K562 (cell line): ENCODE measurements at regions not wholly inside any gene's neighbourhood (a gene's known extent, or its start where the extent isn't known, plus 50 kb on each side); places are given as distances from the start of the nearest gene placed in this dataset.

Experiments
- ERF ChIP-seq: fragments of 450-650 bp; formaldehyde crosslinking; IDR thresholded peaks from 2 replicates; pipeline ENCODE4 v1.4.0; 2020; ENCODE audit warnings: mild to moderate bottlenecking, mixed read lengths
- HDAC3 ChIP-seq: fragments of 450-650 bp; IDR thresholded peaks from 2 replicates; pipeline ENCODE4 v1.6.1; 2018; ENCODE audit warnings: borderline replicate concordance, mild to moderate bottlenecking, moderate library complexity; ENCODE audit not compliant: partially characterized antibody
- ZKSCAN1 ChIP-seq: fragments of 150-350 bp; IDR thresholded peaks from 2 replicates; pipeline ENCODE4 v1.6.1; 2016; ENCODE audit warnings: low read depth, low read length
- TF ChIP-seq, protein P1 (sequence below): fragments of 150-350 bp; IDR thresholded peaks from 2 replicates; pipeline ENCODE4 v1.6.1; 2014; ENCODE audit warnings: low read depth, mild to moderate bottlenecking, low read length, borderline replicate concordance

GRCh38 chrX:13094374-13094773 is 50.0 kb upstream of the FAM9C start (continued):
- TF ChIP-seq, protein P1, sequence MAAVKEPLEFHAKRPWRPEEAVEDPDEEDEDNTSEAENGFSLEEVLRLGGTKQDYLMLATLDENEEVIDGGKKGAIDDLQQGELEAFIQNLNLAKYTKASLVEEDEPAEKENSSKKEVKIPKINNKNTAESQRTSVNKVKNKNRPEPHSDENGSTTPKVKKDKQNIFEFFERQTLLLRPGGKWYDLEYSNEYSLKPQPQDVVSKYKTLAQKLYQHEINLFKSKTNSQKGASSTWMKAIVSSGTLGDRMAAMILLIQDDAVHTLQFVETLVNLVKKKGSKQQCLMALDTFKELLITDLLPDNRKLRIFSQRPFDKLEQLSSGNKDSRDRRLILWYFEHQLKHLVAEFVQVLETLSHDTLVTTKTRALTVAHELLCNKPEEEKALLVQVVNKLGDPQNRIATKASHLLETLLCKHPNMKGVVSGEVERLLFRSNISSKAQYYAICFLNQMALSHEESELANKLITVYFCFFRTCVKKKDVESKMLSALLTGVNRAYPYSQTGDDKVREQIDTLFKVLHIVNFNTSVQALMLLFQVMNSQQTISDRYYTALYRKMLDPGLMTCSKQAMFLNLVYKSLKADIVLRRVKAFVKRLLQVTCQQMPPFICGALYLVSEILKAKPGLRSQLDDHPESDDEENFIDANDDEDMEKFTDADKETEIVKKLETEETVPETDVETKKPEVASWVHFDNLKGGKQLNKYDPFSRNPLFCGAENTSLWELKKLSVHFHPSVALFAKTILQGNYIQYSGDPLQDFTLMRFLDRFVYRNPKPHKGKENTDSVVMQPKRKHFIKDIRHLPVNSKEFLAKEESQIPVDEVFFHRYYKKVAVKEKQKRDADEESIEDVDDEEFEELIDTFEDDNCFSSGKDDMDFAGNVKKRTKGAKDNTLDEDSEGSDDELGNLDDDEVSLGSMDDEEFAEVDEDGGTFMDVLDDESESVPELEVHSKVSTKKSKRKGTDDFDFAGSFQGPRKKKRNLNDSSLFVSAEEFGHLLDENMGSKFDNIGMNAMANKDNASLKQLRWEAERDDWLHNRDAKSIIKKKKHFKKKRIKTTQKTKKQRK: no peak
- TF ChIP-seq HDAC3: no peak
- no peak for TF ChIP-seq ZKSCAN1
- no peak for TF ChIP-seq ERF (CRISPR knock-in tag)
